Effector memory CD8-positive, alpha-beta T cell (primary cell): ENCODE measurements at regions not wholly inside any gene's neighbourhood (a gene's known extent, or its start where the extent isn't known, plus 50 kb on each side); places are given as distances from the start of the nearest gene placed in this dataset.

Experiments used
- ATAC-seq: fragments of 150-1000 bp; cut with Tn5 transposase; replicated peaks from 2 replicates; pipeline ENCODE4 v1.10.0; 2021; ENCODE audit warnings: mild to moderate bottlenecking, moderate library complexity
- DNase-seq, 3 experiments: peaks; one replicate each; pipeline ENCODE4 v3.0.0; 2021
- H3K27ac Mint-ChIP-seq, 2 donors: one replicate each; pipeline ENCODE4 v1.8.0; 2022; ENCODE audit warnings: mild to moderate bottlenecking in 2 of 2, mixed read lengths in 2 of 2, moderate library complexity in 2 of 2
- H3K27me3 Mint-ChIP-seq, 2 donors: one replicate each; pipeline ENCODE4 v1.8.0; 2022; ENCODE audit warnings: mixed read lengths in 2 of 2
- H3K36me3 Mint-ChIP-seq: one replicate; pipeline ENCODE4 v1.8.0; 2022; ENCODE audit warnings: mild to moderate bottlenecking, moderate library complexity, mixed read lengths; ENCODE audit not compliant: insufficient read depth
- H3K4me1 Mint-ChIP-seq, 2 donors: one replicate each; pipeline ENCODE4 v1.8.0; 2022; ENCODE audit warnings: low read depth in 2 of 2, mixed read lengths in 2 of 2
- H3K4me3 Mint-ChIP-seq, 2 donors: one replicate each; pipeline ENCODE4 v1.8.0; 2022; ENCODE audit warnings: mild to moderate bottlenecking in 2 of 2, mixed read lengths in 2 of 2, moderate library complexity in 2 of 2
- H3K9me3 Mint-ChIP-seq, 2 donors: one replicate each; pipeline ENCODE4 v1.8.0; 2022; ENCODE audit warnings: mixed read lengths in 2 of 2

- Mint-ChIP-seq H3K27me3 (peaks cover 0 to 12% of the 10 kb centered on the region in 2 donors), H3K4me3 (no peak overlapping the region), H3K4me1 (no peaks in the 10 kb centered on the region), H3K27ac (no peak overlapping the region), H3K9me3 (no peaks in the 10 kb centered on the region), H3K36me3 (no peaks in the 10 kb centered on the region)
- ATAC-seq (no peak), DNase-seq (no peak)
These were observed 199.7 kb upstream of the TLE4 start for GRCh38 chr9:79371948-79372555.

- Mint-ChIP-seq H3K36me3 (no peaks in the 10 kb centered on the region), H3K4me3 (no peak overlapping the region), H3K4me1 (no peaks in the 10 kb centered on the region), H3K27ac (no peak overlapping the region), H3K27me3 (peaks cover under 1 to 10% of the 10 kb centered on the region in 2 donors), H3K9me3 (no peaks in the 10 kb centered on the region)
- no peak for ATAC-seq
- DNase-seq: no peak
These were observed 194.4 kb upstream of the TLE4 start for GRCh38 chr9:79377339-79377855.

- H3K27me3 Mint-ChIP-seq: peaks cover 6 to 10% of the 10 kb centered on the region in 2 donors
- H3K4me3 Mint-ChIP-seq: no peak overlapping the region
- DNase-seq (no peak), ATAC-seq (no peak)
- H3K27ac Mint-ChIP-seq: no peak overlapping the region
- no peaks in the 10 kb centered on the region for H3K9me3 Mint-ChIP-seq
- H3K4me1 Mint-ChIP-seq: no peaks in the 10 kb centered on the region
- no peaks in the 10 kb centered on the region for H3K36me3 Mint-ChIP-seq
These were observed 193.7 kb upstream of the TLE4 start for GRCh38 chr9:79378107-79378506.

GRCh38 chr9:79382044-79382443 lies 189.7 kb upstream of the TLE4 start:
- Mint-ChIP-seq H3K27ac (no peak overlapping the region), H3K4me3 (no peak overlapping the region), H3K9me3 (no peaks in the 10 kb centered on the region)

GRCh38 chr9:79382458-79382857 lies 189.3 kb upstream of the TLE4 start:
- H3K4me1 Mint-ChIP-seq: no peaks in the 10 kb centered on the region
- H3K4me3 Mint-ChIP-seq: no peak overlapping the region
- H3K9me3 Mint-ChIP-seq: no peaks in the 10 kb centered on the region
- H3K27ac Mint-ChIP-seq: no peak overlapping the region
- DNase-seq (no peak), ATAC-seq (no peak)
- no peaks in the 10 kb centered on the region for H3K36me3 Mint-ChIP-seq
- H3K27me3 Mint-ChIP-seq: peaks cover 5 to 6% of the 10 kb centered on the region in 2 donors

More at GRCh38 chr9:79382044-79382443, 189.7 kb upstream of the TLE4 start:
- ATAC-seq: no peak
- Mint-ChIP-seq H3K4me1 (no peaks in the 10 kb centered on the region), H3K27me3 (peaks cover 5 to 6% of the 10 kb centered on the region in 2 donors), H3K36me3 (no peaks in the 10 kb centered on the region)
- no peak for DNase-seq

DNA sequence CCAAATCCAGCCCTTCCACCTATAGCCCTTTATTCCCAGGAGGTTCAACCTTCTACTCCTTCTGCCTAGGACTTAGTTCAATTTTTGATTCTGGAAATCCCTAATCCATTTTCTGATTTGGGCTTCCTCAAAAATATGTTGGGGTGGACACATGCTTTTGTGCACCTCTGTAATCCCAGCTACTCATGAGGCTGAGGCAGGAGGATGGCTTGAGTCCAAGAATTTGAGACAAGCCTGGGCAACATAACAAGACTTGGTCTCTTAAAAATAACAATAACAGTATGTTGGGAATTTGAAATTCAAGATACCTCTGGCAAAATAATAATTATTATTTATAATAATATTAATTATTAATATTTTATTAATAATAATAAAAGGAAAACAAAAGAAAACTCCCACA lies 188.7 kb upstream of the TLE4 start:
- no peak overlapping the region for H3K4me3 Mint-ChIP-seq
- no peak for ATAC-seq

DNA sequence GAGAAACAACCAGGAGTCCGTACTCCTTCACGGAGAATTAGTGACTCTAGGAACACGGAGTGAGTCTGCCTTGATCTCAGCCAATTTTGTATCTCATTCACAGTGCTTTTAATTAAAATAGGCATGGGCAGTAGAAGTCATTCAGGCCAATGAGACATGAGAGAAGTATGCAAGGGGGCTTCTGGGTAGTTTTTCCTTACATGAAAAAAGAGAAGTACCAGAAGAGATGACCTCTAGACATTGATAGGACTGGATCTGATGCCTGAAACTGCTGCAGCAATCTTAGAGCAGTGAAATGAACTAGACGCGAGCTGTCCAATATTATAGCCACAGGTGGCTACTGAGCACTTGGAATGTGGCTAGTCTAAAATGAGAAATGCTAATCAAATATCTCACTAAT lies 187.7 kb upstream of the TLE4 start:
- H3K9me3 Mint-ChIP-seq: no peaks in the 10 kb centered on the region
- no peak overlapping the region for H3K27ac Mint-ChIP-seq
- DNase-seq: no peak

More for the DNA sequence above, 188.7 kb upstream of the TLE4 start:
- no peak for DNase-seq
- Mint-ChIP-seq H3K27ac (no peak overlapping the region), H3K4me1 (no peaks in the 10 kb centered on the region), H3K36me3 (no peaks in the 10 kb centered on the region), H3K9me3 (no peaks in the 10 kb centered on the region), H3K27me3 (peaks cover 3 to 6% of the 10 kb centered on the region in 2 donors)

GRCh38 chr9:79384501-79384900 lies 187.3 kb upstream of the TLE4 start:
- no peak overlapping the region for H3K27ac Mint-ChIP-seq
- DNase-seq (no peak), ATAC-seq (no peak)
- no peaks in the 10 kb centered on the region for H3K4me1 Mint-ChIP-seq
- H3K27me3 Mint-ChIP-seq: peaks cover 6 to 18% of the 10 kb centered on the region in 2 donors
- H3K9me3 Mint-ChIP-seq: no peaks in the 10 kb centered on the region
- no peaks in the 10 kb centered on the region for H3K36me3 Mint-ChIP-seq
- no peak overlapping the region for H3K4me3 Mint-ChIP-seq

More for the DNA sequence above, 187.7 kb upstream of the TLE4 start:
- ATAC-seq: no peak
- H3K36me3 Mint-ChIP-seq: no peaks in the 10 kb centered on the region
- no peaks in the 10 kb centered on the region for H3K4me1 Mint-ChIP-seq
- H3K4me3 Mint-ChIP-seq: no peak overlapping the region
- peaks cover 2 to 14% of the 10 kb centered on the region in 2 donors for H3K27me3 Mint-ChIP-seq

- no peaks in the 10 kb centered on the region for H3K36me3 Mint-ChIP-seq
- ATAC-seq (no peak), DNase-seq (no peak)
- no peaks in the 10 kb centered on the region for H3K4me1 Mint-ChIP-seq
- H3K4me3 Mint-ChIP-seq: no peak overlapping the region
- no peak overlapping the region for H3K27ac Mint-ChIP-seq
- H3K27me3 Mint-ChIP-seq: peaks cover 30 to 36% of the 10 kb centered on the region in 2 donors
- no peaks in the 10 kb centered on the region for H3K9me3 Mint-ChIP-seq
These were observed 184.5 kb upstream of the TLE4 start for GRCh38 chr9:79387101-79387835.

- H3K27me3 Mint-ChIP-seq: peaks cover 41 to 45% of the 10 kb centered on the region in 2 donors
- ATAC-seq: no peak
- H3K36me3 Mint-ChIP-seq: no peaks in the 10 kb centered on the region
- no peak for DNase-seq
- H3K4me3 Mint-ChIP-seq: no peak overlapping the region
- H3K4me1 Mint-ChIP-seq: no peaks in the 10 kb centered on the region
- H3K9me3 Mint-ChIP-seq: no peaks in the 10 kb centered on the region
- no peak overlapping the region for H3K27ac Mint-ChIP-seq
These were observed 181.6 kb upstream of the TLE4 start for GRCh38 chr9:79390077-79390698.

DNA sequence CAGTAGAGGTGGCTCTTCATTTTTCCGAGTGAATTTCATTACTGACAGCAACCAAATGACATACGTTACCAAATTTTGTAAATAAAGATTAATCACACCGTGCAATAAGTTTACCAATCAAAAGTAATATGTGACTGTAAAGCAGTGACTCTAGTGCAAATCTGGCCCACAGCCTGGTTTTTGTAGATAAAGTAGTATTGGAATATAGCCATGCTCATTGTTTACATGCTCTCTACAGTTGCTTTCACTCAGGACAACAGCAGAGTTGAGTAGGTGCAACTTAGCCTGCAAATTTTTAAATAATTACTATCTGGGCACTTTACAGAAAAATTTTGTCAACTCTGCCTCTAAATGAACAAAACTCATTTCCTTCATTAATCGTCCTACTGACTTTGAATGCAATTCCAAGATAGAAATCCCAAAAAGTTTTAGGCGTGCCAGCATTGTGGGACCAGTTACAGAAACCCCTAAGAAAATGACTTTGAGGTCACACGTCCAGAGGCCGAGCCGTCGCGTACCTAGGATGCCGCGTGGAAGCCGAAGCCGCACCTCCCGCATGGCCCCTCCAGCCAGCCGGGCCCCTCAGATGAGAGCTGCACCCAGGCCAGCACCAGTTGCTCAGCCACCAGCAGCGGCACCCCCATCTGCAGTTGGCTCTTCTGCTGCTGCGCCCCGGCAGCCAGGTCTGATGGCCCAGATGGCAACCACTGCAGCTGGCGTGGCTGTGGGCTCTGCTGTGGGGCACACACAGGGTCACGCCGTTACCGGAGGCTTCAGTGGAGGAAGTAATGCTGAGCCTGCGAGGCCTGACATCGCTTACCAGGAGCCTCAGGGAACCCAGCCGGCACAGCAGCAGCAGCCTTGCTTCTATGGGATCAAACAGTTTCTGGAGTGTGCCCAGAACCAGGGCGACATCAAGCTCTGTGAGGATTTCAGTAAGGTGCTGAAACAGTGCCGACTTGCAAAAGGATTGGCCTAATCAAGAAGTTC lies 180.7 kb upstream of the TLE4 start:
- ATAC-seq: no peak
- no peak overlapping the region for H3K4me3 Mint-ChIP-seq
- H3K27ac Mint-ChIP-seq: no peak overlapping the region
- no peaks in the 10 kb centered on the region for H3K36me3 Mint-ChIP-seq
- no peaks in the 10 kb centered on the region for H3K9me3 Mint-ChIP-seq
- DNase-seq: no peak
- H3K4me1 Mint-ChIP-seq: no peaks in the 10 kb centered on the region
- H3K27me3 Mint-ChIP-seq: peaks cover 41 to 45% of the 10 kb centered on the region in 2 donors

GRCh38 chr9:79395228-79395627 lies 176.5 kb upstream of the TLE4 start:
- H3K9me3 Mint-ChIP-seq: no peaks in the 10 kb centered on the region
- no peak overlapping the region for H3K4me3 Mint-ChIP-seq
- no peaks in the 10 kb centered on the region for H3K36me3 Mint-ChIP-seq
- ATAC-seq (no peak), DNase-seq (no peak)
- H3K4me1 Mint-ChIP-seq: no peaks in the 10 kb centered on the region
- peaks cover 32% of the 10 kb centered on the region in 2 donors for H3K27me3 Mint-ChIP-seq
- no peak overlapping the region for H3K27ac Mint-ChIP-seq

GRCh38 chr9:79395755-79396154 lies 176.0 kb upstream of the TLE4 start:
- Mint-ChIP-seq H3K27ac (no peak overlapping the region), H3K9me3 (no peaks in the 10 kb centered on the region), H3K4me1 (no peaks in the 10 kb centered on the region), H3K27me3 (peaks cover 27 to 29% of the 10 kb centered on the region in 2 donors), H3K36me3 (no peaks in the 10 kb centered on the region), H3K4me3 (no peak overlapping the region)
- DNase-seq (no peak), ATAC-seq (no peak)
